Neuronal stem cell (in vitro differentiated cells): ENCODE measurements at regions not wholly inside any gene's neighbourhood (a gene's known extent, or its start where the extent isn't known, plus 50 kb on each side); places are given as distances from the start of the nearest gene placed in this dataset.

Experiments used
- DNase-seq: peaks from one replicate; pipeline ENCODE4 v3.0.0-alpha.2; 2013; ENCODE audit warnings: low spot score
- H2AFZ ChIP-seq: one replicate; pipeline ENCODE4 v1.6.1; 2013; ENCODE audit warnings: mild to moderate bottlenecking, low read length, inconsistent platforms
- H2AK5ac ChIP-seq: 2 replicates; pipeline ENCODE4 v1.6.1; 2013; ENCODE audit warnings: low read depth, mild to moderate bottlenecking, inconsistent platforms, low read length, moderate library complexity, mixed read lengths
- H2BK120ac ChIP-seq: 2 replicates; pipeline ENCODE4 v1.6.1; 2013; ENCODE audit warnings: low read depth, mild to moderate bottlenecking, inconsistent platforms, low read length, moderate library complexity, mixed read lengths
- H2BK12ac ChIP-seq: one replicate; pipeline ENCODE4 v1.6.1; 2013; ENCODE audit warnings: low read length, inconsistent platforms
- H2BK15ac ChIP-seq: 2 replicates; pipeline ENCODE4 v1.6.1; 2013; ENCODE audit warnings: mild to moderate bottlenecking, low read length, inconsistent platforms, mixed read lengths
- H2BK5ac ChIP-seq: one replicate; pipeline ENCODE4 v1.6.1; 2013; ENCODE audit warnings: inconsistent platforms, mild to moderate bottlenecking, low read length, moderate library complexity
- H3K14ac ChIP-seq: one replicate; pipeline ENCODE4 v1.6.1; 2013; ENCODE audit warnings: low read length, inconsistent platforms
- H3K18ac ChIP-seq: 2 replicates; pipeline ENCODE4 v1.6.1; 2013; ENCODE audit warnings: low read length, inconsistent platforms
- H3K23ac ChIP-seq: 2 replicates; pipeline ENCODE4 v1.6.1; 2013; ENCODE audit warnings: low read depth, mild to moderate bottlenecking, mixed read lengths, low read length, inconsistent platforms; ENCODE audit not compliant: poor library complexity
- H3K27ac ChIP-seq: replicated peaks from 3 replicates; pipeline ENCODE4 v1.5.1; 2013; ENCODE audit warnings: low read length, inconsistent platforms
- H3K27me3 ChIP-seq, 3 experiments: 2 replicates each; pipeline ENCODE4 v1.6.1; 2013; ENCODE audit warnings: low read length in 3 of 3, mild to moderate bottlenecking in 2 of 3, inconsistent platforms in 1 of 3, low read depth in 1 of 3, mixed read lengths in 1 of 3, moderate library complexity in 1 of 3; ENCODE audit not compliant: control insufficient read depth in 3 of 3, insufficient read depth in 3 of 3
- H3K36me3 ChIP-seq, 2 donors: replicated peaks in 1 of 2; 2 replicates each; pipeline ENCODE4 v1.6.1; 2013; ENCODE audit warnings: low read length in 2 of 2; ENCODE audit not compliant: control insufficient read depth in 2 of 2, insufficient read depth in 2 of 2
- H3K4ac ChIP-seq: 2 replicates; pipeline ENCODE4 v1.6.1; 2013; ENCODE audit warnings: inconsistent platforms, mild to moderate bottlenecking, low read length, moderate library complexity
- H3K4me1 ChIP-seq, 2 donors: 1 replicate in 1 of 2; 2 replicates in 1 of 2; pipeline ENCODE4 v1.6.1; 2013; ENCODE audit warnings: low read length in 2 of 2, low read depth in 1 of 2; ENCODE audit not compliant: control insufficient read depth in 2 of 2, insufficient read depth in 1 of 2
- H3K4me2 ChIP-seq: one replicate; pipeline ENCODE4 v1.6.1; 2013; ENCODE audit warnings: mild to moderate bottlenecking, low read length, inconsistent platforms; ENCODE audit not compliant: insufficient read depth, poor library complexity, severe bottlenecking
- H3K4me3 ChIP-seq, 2 donors: 2 replicates each; pipeline ENCODE4 v1.5.1; 2013; ENCODE audit warnings: low read length in 2 of 2, mild to moderate bottlenecking in 2 of 2, inconsistent platforms in 1 of 2, moderate library complexity in 1 of 2
- H3K79me1 ChIP-seq: one replicate; pipeline ENCODE4 v1.6.1; 2013; ENCODE audit warnings: low read depth, mild to moderate bottlenecking, inconsistent platforms, low read length, moderate library complexity
- H3K9ac ChIP-seq: one replicate; pipeline ENCODE4 v1.6.1; 2013; ENCODE audit warnings: mild to moderate bottlenecking, low read depth, low read length, inconsistent platforms; ENCODE audit not compliant: poor library complexity
- H3K9me3 ChIP-seq, 2 donors: replicated peaks in 1 of 2; 2 replicates each; pipeline versions ENCODE3 to v1.6.1; 2013; ENCODE audit warnings: low read length in 2 of 2, mild to moderate bottlenecking in 2 of 2, inconsistent platforms in 1 of 2, low read depth in 1 of 2, mixed read lengths in 1 of 2, moderate library complexity in 1 of 2; ENCODE audit not compliant: control insufficient read depth in 2 of 2, insufficient read depth in 1 of 2
- H4K8ac ChIP-seq: one replicate; pipeline ENCODE4 v1.6.1; 2013; ENCODE audit warnings: low read depth, mild to moderate bottlenecking, inconsistent platforms, low read length, moderate library complexity
- H4K91ac ChIP-seq: one replicate; pipeline ENCODE4 v1.6.1; 2013; ENCODE audit warnings: low read length, low read depth, mild to moderate bottlenecking, inconsistent platforms; ENCODE audit not compliant: poor library complexity
- WGBS, 2 donors: extraction: QIAGEN DNeasy Blood & Tissue Kit; methylation state at CpG; one replicate each; pipeline ENCODE4 v1.1.7; 2013; ENCODE audit warnings: missing lambda C conversion rate in 2 of 2, mixed read lengths in 1 of 2; ENCODE audit not compliant: insufficient read length in 2 of 2, insufficient replicate concordance in 1 of 2; ENCODE audit errors: extremely low coverage in 2 of 2; 5-methylcytosine and 5-hydroxymethylcytosine counted together

DNA sequence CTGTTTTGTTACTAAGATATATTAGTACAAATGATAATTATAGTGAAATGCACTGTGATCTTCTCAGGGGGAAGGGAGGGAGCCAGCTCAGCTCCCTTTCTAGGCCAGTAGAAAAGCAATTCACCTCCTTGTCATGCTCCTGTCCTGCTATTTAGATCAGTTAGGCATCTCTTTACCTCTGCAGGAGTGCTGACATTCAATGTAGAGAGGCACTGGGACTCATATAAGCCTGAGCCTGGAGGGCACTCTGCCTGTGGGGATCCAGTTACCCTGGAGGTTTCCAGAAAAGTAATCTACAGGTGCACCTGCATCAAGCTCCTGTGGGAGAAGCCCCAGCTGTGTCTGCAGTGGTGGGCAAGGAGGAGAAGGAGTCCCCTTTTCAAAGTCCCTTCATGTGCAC, 277.0 kb downstream of the CPS1 start:
- Histone ChIP-seq H3K9me3 (no peaks in the 10 kb centered on the region), H3K27me3 (no peaks in the 10 kb centered on the region), H3K18ac (peak overlapping the region; percentile 17), H2BK12ac (no peak overlapping the region), H2BK120ac (no peak overlapping the region), H4K8ac (no peak overlapping the region), H3K14ac (no peak overlapping the region), H3K4me3 (no peak overlapping the region), H3K9ac (no peak overlapping the region), H3K36me3 (no peaks in the 10 kb centered on the region), H3K4me2 (no peak overlapping the region), H4K91ac (no peak overlapping the region), H2BK5ac (no peak overlapping the region), H3K4ac (no peak overlapping the region), H3K27ac (no peak overlapping the region), H3K23ac (no peak overlapping the region), H2AFZ (no peak overlapping the region), H3K79me1 (no peaks in the 10 kb centered on the region), H2BK15ac (no peak overlapping the region), H2AK5ac (no peak overlapping the region), H3K4me1 (no peaks in the 10 kb centered on the region)
- no peak for DNase-seq

DNA sequence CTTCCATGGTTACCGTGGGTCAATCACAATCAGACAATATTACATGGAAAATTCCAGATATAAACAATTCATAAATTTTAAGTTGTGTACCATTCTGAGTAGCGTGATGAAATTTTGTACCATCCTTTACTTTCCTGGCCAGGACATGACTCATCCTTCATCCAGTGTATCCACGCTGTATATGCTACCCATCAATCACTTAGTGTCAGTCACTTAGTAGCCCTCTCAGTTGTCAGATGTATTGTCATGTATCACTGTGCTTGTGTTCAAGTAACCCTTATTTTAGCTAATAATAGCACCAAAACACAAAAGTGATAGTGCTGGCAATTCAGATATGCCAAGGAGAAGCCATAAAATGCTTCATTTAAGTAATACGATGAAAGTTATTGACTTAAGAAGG, 282.6 kb downstream of the CPS1 start:
- H2AK5ac ChIP-seq: no peak overlapping the region
- no peak overlapping the region for H3K14ac ChIP-seq
- no peaks in the 10 kb centered on the region for H3K79me1 ChIP-seq
- no peak overlapping the region for H4K91ac ChIP-seq
- H3K27me3 ChIP-seq: no peaks in the 10 kb centered on the region
- no peak overlapping the region for H3K18ac ChIP-seq
- no peak overlapping the region for H3K4ac ChIP-seq
- H2BK15ac ChIP-seq: no peak overlapping the region
- H3K4me2 ChIP-seq: no peak overlapping the region
- peaks cover 0 to 3% of the 10 kb centered on the region in 2 donors for H3K4me1 ChIP-seq
- WGBS, 2 donors: no CpG with 5 or more reads among the region's 4 CpGs
- H2AFZ ChIP-seq: no peak overlapping the region
- no peak overlapping the region for H2BK5ac ChIP-seq
- H2BK12ac ChIP-seq: no peak overlapping the region
- H3K4me3 ChIP-seq: no peak overlapping the region
- H3K27ac ChIP-seq: no peak overlapping the region
- no peaks in the 10 kb centered on the region for H3K9me3 ChIP-seq
- DNase-seq: no peak
- no peak overlapping the region for H4K8ac ChIP-seq
- no peaks in the 10 kb centered on the region for H3K36me3 ChIP-seq
- H3K9ac ChIP-seq: no peak overlapping the region
- H2BK120ac ChIP-seq: no peak overlapping the region
- no peak overlapping the region for H3K23ac ChIP-seq

- Histone ChIP-seq H2AFZ (no peak overlapping the region), H4K91ac (no peak overlapping the region), H3K4me1 (peaks cover 0 to 3% of the 10 kb centered on the region in 2 donors), H3K23ac (no peak overlapping the region), H3K14ac (no peak overlapping the region), H3K9ac (no peak overlapping the region), H3K18ac (no peak overlapping the region), H2BK12ac (no peak overlapping the region), H3K36me3 (no peaks in the 10 kb centered on the region), H3K4ac (no peak overlapping the region), H3K27ac (no peak overlapping the region), H3K4me2 (no peak overlapping the region), H3K79me1 (no peaks in the 10 kb centered on the region), H4K8ac (no peak overlapping the region), H3K9me3 (no peaks in the 10 kb centered on the region), H2BK5ac (no peak overlapping the region), H2AK5ac (no peak overlapping the region), H2BK120ac (no peak overlapping the region), H3K27me3 (no peaks in the 10 kb centered on the region), H3K4me3 (no peak overlapping the region), H2BK15ac (no peak overlapping the region)
- no peak for DNase-seq
Measured at GRCh38 chr2:210839450-210839849, 283.1 kb downstream of the CPS1 start.

DNA sequence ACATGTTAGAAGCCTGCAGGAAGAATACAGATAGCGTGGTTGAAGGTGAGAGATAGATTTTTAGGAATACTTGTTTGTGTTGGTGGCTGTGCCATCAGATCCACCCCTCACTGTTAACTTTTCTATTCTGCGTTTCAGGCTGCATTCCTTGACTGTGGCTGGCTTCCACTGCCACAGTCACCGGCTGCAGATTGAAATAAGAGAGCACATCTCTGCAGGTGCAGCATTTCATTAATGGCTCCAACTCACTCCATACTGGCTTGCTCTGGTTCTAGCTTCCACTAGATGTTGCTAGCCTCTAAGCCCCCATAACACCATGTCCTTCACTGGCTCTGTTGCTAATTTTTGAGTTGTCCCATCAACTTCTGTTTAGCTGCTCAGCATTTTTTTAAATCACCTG, 286.5 kb downstream of the CPS1 start:
- H3K4ac ChIP-seq: no peak overlapping the region
- no peak overlapping the region for H3K4me3 ChIP-seq
- no CpG with 5 or more reads among the region's 3 CpGs for WGBS, 2 donors

More for the DNA sequence above, 286.5 kb downstream of the CPS1 start:
- Histone ChIP-seq H2BK15ac (no peak overlapping the region), H3K27me3 (no peaks in the 10 kb centered on the region), H2AK5ac (no peak overlapping the region), H3K4me2 (no peak overlapping the region), H3K4me1 (peaks cover 0 to 3% of the 10 kb centered on the region in 2 donors), H3K18ac (no peak overlapping the region), H3K9ac (no peak overlapping the region), H3K9me3 (no peaks in the 10 kb centered on the region), H3K79me1 (no peaks in the 10 kb centered on the region), H3K23ac (no peak overlapping the region), H2BK5ac (no peak overlapping the region), H3K27ac (no peak overlapping the region), H2AFZ (peak overlapping the region; percentile 71), H3K14ac (no peak overlapping the region), H4K8ac (no peak overlapping the region), H2BK120ac (no peak overlapping the region), H3K36me3 (no peaks in the 10 kb centered on the region), H4K91ac (no peak overlapping the region), H2BK12ac (no peak overlapping the region)
- no peak for DNase-seq
